Fibroblast of lung (primary cell): ENCODE measurements at regions not wholly inside any gene's neighbourhood (a gene's known extent, or its start where the extent isn't known, plus 50 kb on each side); places are given as distances from the start of the nearest gene placed in this dataset.

ENCODE experiments used
- DNase-seq, 2 donors: peaks; one replicate each; pipeline versions ENCODE4 v3.0.0 to v3.0.0-alpha.2; 2010; ENCODE audit warnings: low read depth in 2 of 2
- H2AFZ ChIP-seq: 2 replicates; pipeline ENCODE4 v1.5.1; 2012; ENCODE audit warnings: low read length, control low read depth, inconsistent platforms
- H3K27ac ChIP-seq: 2 replicates; pipeline ENCODE4 v1.5.1; 2011; ENCODE audit warnings: low read length, control low read depth; ENCODE audit not compliant: insufficient read depth
- H3K27me3 ChIP-seq: 2 replicates; pipeline ENCODE4 v1.5.1; 2011; ENCODE audit warnings: mild to moderate bottlenecking, low read length; ENCODE audit not compliant: control insufficient read depth, insufficient read depth
- H3K36me3 ChIP-seq: 2 replicates; pipeline ENCODE4 v1.5.1; 2011; ENCODE audit warnings: low read length; ENCODE audit not compliant: control insufficient read depth, insufficient read depth
- H3K4me1 ChIP-seq: 2 replicates; pipeline ENCODE4 v1.5.1; 2011; ENCODE audit warnings: low read length; ENCODE audit not compliant: control insufficient read depth, insufficient read depth; ENCODE audit errors: extremely low read depth
- H3K4me2 ChIP-seq: 2 replicates; pipeline ENCODE4 v1.5.1; 2011; ENCODE audit warnings: low read length, control low read depth; ENCODE audit not compliant: insufficient read depth; ENCODE audit errors: extremely low read depth
- H3K4me3 ChIP-seq, 4 experiments: fragments of 200-600 bp in 1 of 4; sonication (generic) in 1 of 4; replicated peaks in 1 of 4; 2 replicates each; pipeline ENCODE4 v1.5.1; 2011 to 2016; ENCODE audit warnings: low read length in 4 of 4, low read depth in 3 of 4, mild to moderate bottlenecking in 3 of 4, control low read depth in 2 of 4, inconsistent platforms in 1 of 4, mixed read lengths in 1 of 4; ENCODE audit not compliant: insufficient read depth in 1 of 4; ENCODE audit errors: control extremely low read depth in 1 of 4
- H3K79me2 ChIP-seq: 2 replicates; pipeline ENCODE4 v1.5.1; 2012; ENCODE audit warnings: mild to moderate bottlenecking, low read length, inconsistent platforms; ENCODE audit not compliant: control insufficient read depth, insufficient read depth
- H3K9ac ChIP-seq: 2 replicates; pipeline ENCODE4 v1.5.1; 2011; ENCODE audit warnings: mild to moderate bottlenecking, low read length, control low read depth; ENCODE audit not compliant: insufficient read depth
- H3K9me3 ChIP-seq: 2 replicates; pipeline ENCODE4 v1.5.1; 2012; ENCODE audit warnings: low read depth, low read length; ENCODE audit not compliant: control insufficient read depth, insufficient read depth
- H4K20me1 ChIP-seq: 2 replicates; pipeline ENCODE4 v1.5.1; 2011; ENCODE audit warnings: low read length; ENCODE audit not compliant: control insufficient read depth, insufficient read depth; ENCODE audit errors: extremely low read depth
- CTCF ChIP-seq, 2 donors: IDR thresholded peaks in 1 of 2; conservative IDR thresholded peaks in 1 of 2; 1 replicate in 1 of 2; 2 replicates in 1 of 2; pipeline ENCODE4 v1.5.1; 2011 to 2012; ENCODE audit warnings: low read length in 2 of 2, control low read depth in 1 of 2, inconsistent platforms in 1 of 2, low read depth in 1 of 2, mild to moderate bottlenecking in 1 of 2
- EZH2 ChIP-seq: IDR thresholded peaks from 2 replicates; pipeline ENCODE4 v1.5.1; 2012; ENCODE audit warnings: low read length, control low read depth, mild to moderate bottlenecking; ENCODE audit errors: missing control alignments

GRCh38 chr11:32312206-32312817, 123.0 kb downstream of the WT1 start:
- no peak overlapping the region for H2AFZ ChIP-seq
- no peaks in the 10 kb centered on the region for H3K36me3 ChIP-seq
- H3K9ac ChIP-seq: no peak overlapping the region
- H3K27ac ChIP-seq: no peak overlapping the region
- H3K79me2 ChIP-seq: no peaks in the 10 kb centered on the region
- H3K27me3 ChIP-seq: no peaks in the 10 kb centered on the region
- no peaks in the 10 kb centered on the region for H4K20me1 ChIP-seq
- peak; percentile 53 to 57 for DNase-seq
- H3K4me3 ChIP-seq: peak overlapping the region in 1 of 4 experiments; percentile 25
- H3K4me1 ChIP-seq: no peaks in the 10 kb centered on the region
- peak overlapping the region; percentile 48 for H3K4me2 ChIP-seq
- TF ChIP-seq CTCF (conservative IDR thresholded peaks at IDR 0.05 in 1 of 2, IDR thresholded peaks at IDR 0.05 in 1 of 2; ENCODE audit: low read depth in 1 of 2, low read length in 2 of 2): no peak
- TF ChIP-seq EZH2: no peak
- no peaks in the 10 kb centered on the region for H3K9me3 ChIP-seq

- DNase-seq: peak; percentile 50 to 76
- H3K4me3 ChIP-seq: peak overlapping the region in 1 of 4 experiments; percentile 25
- H3K4me1 ChIP-seq: no peaks in the 10 kb centered on the region
- H4K20me1 ChIP-seq: no peaks in the 10 kb centered on the region
- no peaks in the 10 kb centered on the region for H3K27me3 ChIP-seq
- H3K9ac ChIP-seq: no peak overlapping the region
- no peaks in the 10 kb centered on the region for H3K9me3 ChIP-seq
- no peak overlapping the region for H3K27ac ChIP-seq
- peak overlapping the region; percentile 48 for H3K4me2 ChIP-seq
- H3K79me2 ChIP-seq: no peaks in the 10 kb centered on the region
- H2AFZ ChIP-seq: no peak overlapping the region
- no peaks in the 10 kb centered on the region for H3K36me3 ChIP-seq
- TF ChIP-seq EZH2 (no peak), CTCF (conservative IDR thresholded peaks at IDR 0.05 in 1 of 2, IDR thresholded peaks at IDR 0.05 in 1 of 2; ENCODE audit: low read depth in 1 of 2, low read length in 2 of 2) (peak; percentile 58 to 72)
Observed at GRCh38 chr11:32312865-32313403, 122.4 kb downstream of the WT1 start.

- H4K20me1 ChIP-seq: no peaks in the 10 kb centered on the region
- no peak overlapping the region for H3K4me2 ChIP-seq
- H3K4me1 ChIP-seq: no peaks in the 10 kb centered on the region
- H3K4me3 ChIP-seq: no peak overlapping the region
- no peak overlapping the region for H2AFZ ChIP-seq
- no peaks in the 10 kb centered on the region for H3K36me3 ChIP-seq
- H3K9ac ChIP-seq: no peak overlapping the region
- no peak for TF ChIP-seq EZH2
- TF ChIP-seq CTCF (conservative IDR thresholded peaks at IDR 0.05 in 1 of 2, IDR thresholded peaks at IDR 0.05 in 1 of 2; ENCODE audit: low read depth in 1 of 2, low read length in 2 of 2): no peak
- no peak for DNase-seq
- H3K79me2 ChIP-seq: no peaks in the 10 kb centered on the region
- no peak overlapping the region for H3K27ac ChIP-seq
- no peaks in the 10 kb centered on the region for H3K9me3 ChIP-seq
- H3K27me3 ChIP-seq: no peaks in the 10 kb centered on the region
Observed at GRCh38 chr11:32313477-32313876, 121.9 kb downstream of the WT1 start.
